HepG2 (cell line): ENCODE measurements at regions not wholly inside any gene's neighbourhood (a gene's known extent, or its start where the extent isn't known, plus 50 kb on each side); places are given as distances from the start of the nearest gene placed in this dataset.

Source experiments
- ATAC-seq: fragments of 200-7000 bp; cut with Tn5 transposase; 3 replicates; pipeline ENCODE4 v1.9.1; 2020; ENCODE audit warnings: mild to moderate bottlenecking, moderate library complexity
- BruUV-seq: library from RNA; stranded (reverse); fragments of 400-500 nt; replicated peaks from 2 replicates; lab custom pipeline; 2021; lab: Mats Ljungman, UMichigan
- CTCF ChIA-PET: fragments of 300-600 bp; formaldehyde crosslinking; extraction: SDS; loops from one replicate; lab custom pipeline; 2021; ENCODE audit warnings: low total read pairs, inconsistent platforms, low intra/inter-chr PET ratio; lab: Yijun Ruan, JAX
- POLR2A ChIA-PET: fragments of 350-600 bp; sonication (Branson Sonifier 250); formaldehyde crosslinking; loops from one replicate; lab custom pipeline; 2020; ENCODE audit warnings: antibody characterized with exemption, inconsistent platforms; lab: Yijun Ruan, JAX
- DNase-seq: peaks from one replicate; pipeline ENCODE4 v3.0.0-alpha.2; 2015; ENCODE audit warnings: low spot score
- FAIRE-seq: peaks from 3 replicates; lab custom pipeline; 2011; peaks lifted over from hg19 to GRCh38; lab: Jason Lieb, UNC
- H2AFZ ChIP-seq: one replicate; pipeline ENCODE4 v1.6.1; 2011; ENCODE audit warnings: low read length, inconsistent platforms
- H3K27ac ChIP-seq: fragments of 300-600 bp; 3 replicates; pipeline ENCODE4 v1.8.0; 2011; ENCODE audit warnings: mixed run types, mild to moderate bottlenecking, mixed read lengths, low read length, inconsistent platforms; ENCODE audit not compliant: insufficient read depth; ENCODE audit errors: extremely low read length
- H3K27me3 ChIP-seq, 2 experiments: fragments of 200-600 bp in 1 of 2; 2 replicates in 1 of 2; 3 replicates in 1 of 2; pipeline versions ENCODE4 v1.6.0 to v1.8.0; 2011; ENCODE audit warnings: low read length in 2 of 2, mild to moderate bottlenecking in 2 of 2, moderate library complexity in 2 of 2, inconsistent platforms in 1 of 2; ENCODE audit not compliant: insufficient read depth in 2 of 2, control insufficient read depth in 1 of 2
- H3K36me3 ChIP-seq, 2 experiments: fragments of 200-600 bp in 1 of 2; replicated peaks in 1 of 2; 2 replicates in 1 of 2; 3 replicates in 1 of 2; pipeline versions ENCODE4 v1.5.1 to v1.8.0; 2011; ENCODE audit warnings: low read length in 2 of 2, inconsistent platforms in 1 of 2; ENCODE audit not compliant: insufficient read depth in 2 of 2, control insufficient read depth in 1 of 2
- H3K4me1 ChIP-seq: 2 replicates; pipeline ENCODE4 v1.5.1; 2012; ENCODE audit warnings: low read length, inconsistent platforms; ENCODE audit not compliant: insufficient read depth
- H3K4me2 ChIP-seq: 2 replicates; pipeline ENCODE4 v1.6.0; 2011; ENCODE audit warnings: low read depth, low read length, inconsistent platforms
- H3K4me3 ChIP-seq, 3 experiments: fragments of 200-600 bp in 1 of 3; sonication (generic), shearing (Covaris generic) in 1 of 3; replicated peaks in 1 of 3; 2 replicates each; pipeline ENCODE4 v1.5.1; 2011 to 2016; ENCODE audit warnings: low read length in 3 of 3, inconsistent platforms in 2 of 3, low read depth in 2 of 3, mild to moderate bottlenecking in 2 of 3, control low read depth in 1 of 3, mixed read lengths in 1 of 3; ENCODE audit not compliant: insufficient read depth in 1 of 3
- H3K79me2 ChIP-seq: one replicate; pipeline ENCODE4 v1.6.1; 2011; ENCODE audit warnings: low read length, inconsistent platforms; ENCODE audit not compliant: insufficient read depth
- H3K9ac ChIP-seq: 2 replicates; pipeline ENCODE4 v1.6.0; 2011; ENCODE audit warnings: mild to moderate bottlenecking, low read depth, low read length, inconsistent platforms; ENCODE audit not compliant: insufficient read depth
- H3K9me3 ChIP-seq: 2 replicates; pipeline ENCODE4 v1.5.1; 2012; ENCODE audit warnings: mild to moderate bottlenecking, low read length
- H4K20me1 ChIP-seq: 2 replicates; pipeline ENCODE4 v1.6.0; 2011; ENCODE audit warnings: inconsistent platforms, mild to moderate bottlenecking, low read length, moderate library complexity; ENCODE audit not compliant: insufficient read depth
- ARID4A ChIP-seq: sonication (generic); formaldehyde crosslinking; IDR thresholded peaks from 2 replicates; pipeline ENCODE4 v1.5.0; 2020; ENCODE audit warnings: mild to moderate bottlenecking, missing genetic modification reagents, borderline replicate concordance
- BCL3 ChIP-seq: sonication (generic); formaldehyde crosslinking; IDR thresholded peaks from 2 replicates; pipeline ENCODE4 v1.5.1; 2020; ENCODE audit warnings: mild to moderate bottlenecking, missing genetic modification reagents, moderate library complexity
- HMG20A ChIP-seq: IDR thresholded peaks from 2 replicates; pipeline ENCODE4 v1.6.1; 2016; ENCODE audit warnings: borderline replicate concordance
- SP5 ChIP-seq: IDR thresholded peaks from 2 replicates; pipeline ENCODE4 v1.6.1; 2016; ENCODE audit warnings: low read depth, borderline replicate concordance
- ZNF354B ChIP-seq: sonication (generic); formaldehyde crosslinking; IDR thresholded peaks from 2 replicates; pipeline ENCODE4 v1.8.0; 2022; ENCODE audit warnings: mild to moderate bottlenecking, missing genetic modification reagents
- ZNF362 ChIP-seq: sonication (generic); formaldehyde crosslinking; IDR thresholded peaks from 2 replicates; pipeline ENCODE4 v1.4.0; 2020; ENCODE audit warnings: missing genetic modification reagents, mild to moderate bottlenecking, borderline replicate concordance
- ZNF550 ChIP-seq: sonication (generic); formaldehyde crosslinking; IDR thresholded peaks from 2 replicates; pipeline ENCODE4 v1.4.0; 2020; ENCODE audit warnings: mild to moderate bottlenecking, missing genetic modification reagents, borderline replicate concordance
- WGBS: methylation state at CpG from one replicate; pipeline ENCODE4 v1.1.6; 2017; ENCODE audit warnings: low lambda C conversion rate; 5-methylcytosine and 5-hydroxymethylcytosine counted together
- in situ Hi-C: cut with HindIII; loops from 2 replicates; pipeline ENCODE4 v1.10.0; 2017; ENCODE audit warnings: low pct_unique_long_range_greater_than_20kb; ENCODE audit not compliant: extremely low pct_ligation_motif_present
- intact Hi-C: fragments of 100-400 bp; cut with micrococcal nuclease; formaldehyde crosslinking; loops from one replicate; pipeline ENCODE4 v1.10.0; 2022; ENCODE audit not compliant: unreplicated experiment
- TF ChIP-seq, protein P1 (sequence below): sonication (generic); formaldehyde crosslinking; IDR thresholded peaks from 2 replicates; pipeline ENCODE4 v1.4.0; 2020; ENCODE audit warnings: missing genetic modification reagents, borderline replicate concordance
- TF ChIP-seq, protein P2 (sequence below): sonication (generic); formaldehyde crosslinking; IDR thresholded peaks from 2 replicates; pipeline ENCODE4 v1.4.0; 2020; ENCODE audit warnings: missing genetic modification reagents

GRCh38 chr6:22007469-22007868 is 289.4 kb downstream of the PRL start:
- under 1% methylated on average over 3 of the region's 3 CpGs for WGBS
- H3K27ac ChIP-seq = no peak overlapping the region

More at GRCh38 chr6:22007469-22007868, 289.4 kb downstream of the PRL start:
- BruUV-seq = no TSS peak
- in situ Hi-C loops = no loop called here
- no peaks in the 10 kb centered on the region for H3K79me2 ChIP-seq
- no peaks in the 10 kb centered on the region for H3K4me1 ChIP-seq
- H3K4me2 ChIP-seq = no peak overlapping the region
- ATAC-seq (no peak), FAIRE-seq (no peak), DNase-seq (no peak)
- no peak overlapping the region for H3K4me3 ChIP-seq
- no peak overlapping the region for H3K9ac ChIP-seq
- H3K27me3 ChIP-seq = no peaks in the 10 kb centered on the region
- H4K20me1 ChIP-seq = no peaks in the 10 kb centered on the region
- ChIA-PET CTCF (no interaction called here), POLR2A (no interaction called here)
- TF ChIP-seq ZNF354B (CRISPR knock-in tag) = no peak
- TF ChIP-seq SP5 (CRISPR knock-in tag) = no peak
- no peak for TF ChIP-seq BCL3
- TF ChIP-seq ZNF550 = no peak
- TF ChIP-seq ZNF362 = no peak
- no peak for TF ChIP-seq HMG20A (CRISPR knock-in tag)
- TF ChIP-seq, protein P1, sequence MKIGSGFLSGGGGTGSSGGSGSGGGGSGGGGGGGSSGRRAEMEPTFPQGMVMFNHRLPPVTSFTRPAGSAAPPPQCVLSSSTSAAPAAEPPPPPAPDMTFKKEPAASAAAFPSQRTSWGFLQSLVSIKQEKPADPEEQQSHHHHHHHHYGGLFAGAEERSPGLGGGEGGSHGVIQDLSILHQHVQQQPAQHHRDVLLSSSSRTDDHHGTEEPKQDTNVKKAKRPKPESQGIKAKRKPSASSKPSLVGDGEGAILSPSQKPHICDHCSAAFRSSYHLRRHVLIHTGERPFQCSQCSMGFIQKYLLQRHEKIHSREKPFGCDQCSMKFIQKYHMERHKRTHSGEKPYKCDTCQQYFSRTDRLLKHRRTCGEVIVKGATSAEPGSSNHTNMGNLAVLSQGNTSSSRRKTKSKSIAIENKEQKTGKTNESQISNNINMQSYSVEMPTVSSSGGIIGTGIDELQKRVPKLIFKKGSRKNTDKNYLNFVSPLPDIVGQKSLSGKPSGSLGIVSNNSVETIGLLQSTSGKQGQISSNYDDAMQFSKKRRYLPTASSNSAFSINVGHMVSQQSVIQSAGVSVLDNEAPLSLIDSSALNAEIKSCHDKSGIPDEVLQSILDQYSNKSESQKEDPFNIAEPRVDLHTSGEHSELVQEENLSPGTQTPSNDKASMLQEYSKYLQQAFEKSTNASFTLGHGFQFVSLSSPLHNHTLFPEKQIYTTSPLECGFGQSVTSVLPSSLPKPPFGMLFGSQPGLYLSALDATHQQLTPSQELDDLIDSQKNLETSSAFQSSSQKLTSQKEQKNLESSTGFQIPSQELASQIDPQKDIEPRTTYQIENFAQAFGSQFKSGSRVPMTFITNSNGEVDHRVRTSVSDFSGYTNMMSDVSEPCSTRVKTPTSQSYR (CRISPR knock-in tag) = no peak
- no peak for TF ChIP-seq ARID4A
- TF ChIP-seq, protein P2, sequence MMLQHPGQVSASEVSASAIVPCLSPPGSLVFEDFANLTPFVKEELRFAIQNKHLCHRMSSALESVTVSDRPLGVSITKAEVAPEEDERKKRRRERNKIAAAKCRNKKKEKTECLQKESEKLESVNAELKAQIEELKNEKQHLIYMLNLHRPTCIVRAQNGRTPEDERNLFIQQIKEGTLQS = no peak
- H3K9me3 ChIP-seq = no peaks in the 10 kb centered on the region
- no peaks in the 10 kb centered on the region for H3K36me3 ChIP-seq
- intact Hi-C loops = no loop called here
- H2AFZ ChIP-seq = no peak overlapping the region
